ENCODE measurements at regions not wholly inside any gene's neighbourhood (a gene's known extent, or its start where the extent isn't known, plus 50 kb on each side); places are given as distances from the start of the nearest gene placed in this dataset.
"Not testable (repeated sequence)": the region's sequence is repeated elsewhere in the genome, so short reads cannot be mapped to it uniquely, and the experiment has no call there.

DNA sequence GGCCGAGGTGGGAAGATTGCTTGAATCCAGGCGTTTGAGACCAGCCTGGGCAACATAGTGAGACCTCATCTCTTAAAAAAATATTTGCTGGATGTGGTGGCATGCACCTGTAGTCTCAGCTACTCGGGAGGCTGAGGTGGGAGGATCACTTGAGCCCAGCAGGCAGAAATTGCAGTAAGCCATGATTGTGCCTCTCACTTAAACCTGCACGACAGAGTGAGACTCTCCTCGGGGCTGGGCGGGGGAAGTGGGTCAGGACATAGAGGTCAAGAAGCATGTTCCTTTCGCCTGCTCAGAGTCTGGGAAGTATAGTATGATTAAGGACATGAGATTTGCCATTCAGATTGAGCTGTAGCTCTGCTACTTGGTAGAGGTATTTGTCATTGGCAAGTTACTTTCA is 52.3 kb downstream of the SEPTIN7 start:
- H4K20me1 ChIP-seq (ENCODE audit: control insufficient read depth, insufficient read depth); RAD21 ChIA-PET (ENCODE audit: unreplicated experiment); FAIRE-seq; H3K27ac ChIP-seq (ENCODE audit: control insufficient read depth, insufficient read depth); H3K4me3 ChIP-seq; in situ Hi-C loops (cut with MboI); intact Hi-C loops (cut with micrococcal nuclease; ENCODE audit: unreplicated experiment); H3K4me1 ChIP-seq (ENCODE audit: control insufficient read depth, insufficient read depth, low read length); H2AFZ ChIP-seq (ENCODE audit: control insufficient read depth, low read depth, low read length); H3K9ac ChIP-seq (ENCODE audit: control insufficient read depth, insufficient read depth, low read length); H3K9me3 ChIP-seq (replicated peaks; ENCODE audit: control insufficient read depth, insufficient read depth, low read length); H3K4me2 ChIP-seq (ENCODE audit: control insufficient read depth, insufficient read depth); BruUV-seq (replicated peaks); H3K27me3 ChIP-seq (replicated peaks in 1 of 2; ENCODE audit: control insufficient read depth in 2 of 2, insufficient read depth in 2 of 2, low read length in 1 of 2); ATAC-seq; DNase-seq (ENCODE audit: low read depth, low spot score); H3K36me3 ChIP-seq (ENCODE audit: control insufficient read depth in 2 of 2, insufficient read depth in 2 of 2, low read length in 1 of 2): not testable (repeated sequence)
- ChIA-PET CTCF (interaction anchor here (1.2 to 2.0 kb wide), 3 partner anchors 51 to 143 kb away, joined by 3 to 8 read pairs (median 3); no protein-coding TSS in a partner anchor), POLR2A (interaction anchor here (1.3 kb wide), 1 partner anchor 12 kb away, joined by 5 read pairs; no protein-coding TSS in a partner anchor), SMC1A (ENCODE audit: uncharacterized antibody, unreplicated experiment) (interaction anchor here (0.6 to 1.1 kb wide), 5 partner anchors 8 to 166 kb away, joined by 3 to 4 read pairs (median 3); no protein-coding TSS in a partner anchor)
- H3K79me2 ChIP-seq (ENCODE audit: control insufficient read depth, insufficient read depth, low read length), result peaks cover 64% of the 10 kb centered on the region
- 94% methylated on average over 7 of the region's 7 CpGs for WGBS (ENCODE audit: insufficient coverage, insufficient replicate concordance, low lambda C conversion rate, missing lambda C conversion rate)

DNA sequence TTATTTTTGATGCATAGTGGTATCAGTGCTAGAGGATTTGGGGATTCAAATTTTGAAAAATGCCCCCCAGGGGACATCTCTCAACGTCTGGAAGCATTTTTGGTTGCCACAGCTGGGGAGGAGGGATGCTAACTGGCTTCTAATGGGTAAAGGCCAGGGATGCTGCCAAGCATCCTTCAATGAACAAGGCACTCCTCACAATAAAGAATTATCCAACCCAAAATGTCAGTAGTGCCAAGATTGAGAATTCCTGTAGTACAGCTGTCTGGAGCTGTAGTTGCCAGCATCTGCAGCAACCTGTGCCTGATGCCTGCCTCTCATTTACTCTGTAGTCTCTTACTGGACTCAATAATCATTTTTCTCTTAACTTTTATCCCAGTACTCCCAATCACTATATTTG is 53.5 kb downstream of the SEPTIN7 start:
- no TSS peak for BruUV-seq (replicated peaks)
- RAD21 ChIA-PET (ENCODE audit: unreplicated experiment), result no interaction called here
- Histone ChIP-seq H3K79me2 (ENCODE audit: control insufficient read depth, insufficient read depth, low read length) (peaks cover 65% of the 10 kb centered on the region), H3K9me3 (replicated peaks; ENCODE audit: control insufficient read depth, insufficient read depth, low read length) (no peaks in the 10 kb centered on the region; the same call in 1 of the 3 replicates), H3K9ac (ENCODE audit: control insufficient read depth, insufficient read depth, low read length) (no peak overlapping the region), H3K36me3 (ENCODE audit: control insufficient read depth in 2 of 2, insufficient read depth in 2 of 2, low read length in 1 of 2) (peaks cover under 1 to 4% of the 10 kb centered on the region in 2 experiments; a peak in 2 of 4 replicates), H3K4me2 (ENCODE audit: control insufficient read depth, insufficient read depth) (no peak overlapping the region), H2AFZ (ENCODE audit: control insufficient read depth, low read depth, low read length) (no peak overlapping the region), H3K4me3 (no peak overlapping the region), H3K27me3 (replicated peaks in 1 of 2; ENCODE audit: control insufficient read depth in 2 of 2, insufficient read depth in 2 of 2, low read length in 1 of 2) (no peaks in the 10 kb centered on the region), H4K20me1 (ENCODE audit: control insufficient read depth, insufficient read depth) (no peaks in the 10 kb centered on the region), H3K4me1 (ENCODE audit: control insufficient read depth, insufficient read depth, low read length) (no peaks in the 10 kb centered on the region), H3K27ac (ENCODE audit: control insufficient read depth, insufficient read depth) (no peak overlapping the region)
- FAIRE-seq (no peak), ATAC-seq (no peak), DNase-seq (ENCODE audit: low read depth, low spot score) (no peak)
- intact Hi-C loops (cut with micrococcal nuclease; ENCODE audit: unreplicated experiment), result no loop called here
- SMC1A ChIA-PET (ENCODE audit: uncharacterized antibody, unreplicated experiment), result no interaction called here
- in situ Hi-C loops (cut with MboI), result no loop called here
- CTCF ChIA-PET, result interaction anchor here (1.5 kb wide), 1 partner anchor 129 kb away, joined by 3 read pairs; no protein-coding TSS in a partner anchor
- POLR2A ChIA-PET, result no interaction called here
- 60% methylated on average over 1 of the region's 1 CpG for WGBS (ENCODE audit: insufficient coverage, insufficient replicate concordance, low lambda C conversion rate, missing lambda C conversion rate)
- TF ChIP-seq, protein P1, sequence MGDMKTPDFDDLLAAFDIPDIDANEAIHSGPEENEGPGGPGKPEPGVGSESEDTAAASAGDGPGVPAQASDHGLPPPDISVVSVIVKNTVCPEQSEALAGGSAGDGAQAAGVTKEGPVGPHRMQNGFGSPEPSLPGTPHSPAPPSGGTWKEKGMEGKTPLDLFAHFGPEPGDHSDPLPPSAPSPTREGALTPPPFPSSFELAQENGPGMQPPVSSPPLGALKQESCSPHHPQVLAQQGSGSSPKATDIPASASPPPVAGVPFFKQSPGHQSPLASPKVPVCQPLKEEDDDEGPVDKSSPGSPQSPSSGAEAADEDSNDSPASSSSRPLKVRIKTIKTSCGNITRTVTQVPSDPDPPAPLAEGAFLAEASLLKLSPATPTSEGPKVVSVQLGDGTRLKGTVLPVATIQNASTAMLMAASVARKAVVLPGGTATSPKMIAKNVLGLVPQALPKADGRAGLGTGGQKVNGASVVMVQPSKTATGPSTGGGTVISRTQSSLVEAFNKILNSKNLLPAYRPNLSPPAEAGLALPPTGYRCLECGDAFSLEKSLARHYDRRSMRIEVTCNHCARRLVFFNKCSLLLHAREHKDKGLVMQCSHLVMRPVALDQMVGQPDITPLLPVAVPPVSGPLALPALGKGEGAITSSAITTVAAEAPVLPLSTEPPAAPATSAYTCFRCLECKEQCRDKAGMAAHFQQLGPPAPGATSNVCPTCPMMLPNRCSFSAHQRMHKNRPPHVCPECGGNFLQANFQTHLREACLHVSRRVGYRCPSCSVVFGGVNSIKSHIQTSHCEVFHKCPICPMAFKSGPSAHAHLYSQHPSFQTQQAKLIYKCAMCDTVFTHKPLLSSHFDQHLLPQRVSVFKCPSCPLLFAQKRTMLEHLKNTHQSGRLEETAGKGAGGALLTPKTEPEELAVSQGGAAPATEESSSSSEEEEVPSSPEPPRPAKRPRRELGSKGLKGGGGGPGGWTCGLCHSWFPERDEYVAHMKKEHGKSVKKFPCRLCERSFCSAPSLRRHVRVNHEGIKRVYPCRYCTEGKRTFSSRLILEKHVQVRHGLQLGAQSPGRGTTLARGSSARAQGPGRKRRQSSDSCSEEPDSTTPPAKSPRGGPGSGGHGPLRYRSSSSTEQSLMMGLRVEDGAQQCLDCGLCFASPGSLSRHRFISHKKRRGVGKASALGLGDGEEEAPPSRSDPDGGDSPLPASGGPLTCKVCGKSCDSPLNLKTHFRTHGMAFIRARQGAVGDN (IDR thresholded peaks at IDR 0.05), result no peak
- no peak for TF ChIP-seq FOXM1 (IDR thresholded peaks at IDR 0.05; ENCODE audit: low read depth, low read length)
- TF ChIP-seq, protein P2, sequence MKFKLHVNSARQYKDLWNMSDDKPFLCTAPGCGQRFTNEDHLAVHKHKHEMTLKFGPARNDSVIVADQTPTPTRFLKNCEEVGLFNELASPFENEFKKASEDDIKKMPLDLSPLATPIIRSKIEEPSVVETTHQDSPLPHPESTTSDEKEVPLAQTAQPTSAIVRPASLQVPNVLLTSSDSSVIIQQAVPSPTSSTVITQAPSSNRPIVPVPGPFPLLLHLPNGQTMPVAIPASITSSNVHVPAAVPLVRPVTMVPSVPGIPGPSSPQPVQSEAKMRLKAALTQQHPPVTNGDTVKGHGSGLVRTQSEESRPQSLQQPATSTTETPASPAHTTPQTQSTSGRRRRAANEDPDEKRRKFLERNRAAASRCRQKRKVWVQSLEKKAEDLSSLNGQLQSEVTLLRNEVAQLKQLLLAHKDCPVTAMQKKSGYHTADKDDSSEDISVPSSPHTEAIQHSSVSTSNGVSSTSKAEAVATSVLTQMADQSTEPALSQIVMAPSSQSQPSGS (IDR thresholded peaks at IDR 0.05; ENCODE audit: low read length), result no peak
- TF ChIP-seq, protein P3, sequence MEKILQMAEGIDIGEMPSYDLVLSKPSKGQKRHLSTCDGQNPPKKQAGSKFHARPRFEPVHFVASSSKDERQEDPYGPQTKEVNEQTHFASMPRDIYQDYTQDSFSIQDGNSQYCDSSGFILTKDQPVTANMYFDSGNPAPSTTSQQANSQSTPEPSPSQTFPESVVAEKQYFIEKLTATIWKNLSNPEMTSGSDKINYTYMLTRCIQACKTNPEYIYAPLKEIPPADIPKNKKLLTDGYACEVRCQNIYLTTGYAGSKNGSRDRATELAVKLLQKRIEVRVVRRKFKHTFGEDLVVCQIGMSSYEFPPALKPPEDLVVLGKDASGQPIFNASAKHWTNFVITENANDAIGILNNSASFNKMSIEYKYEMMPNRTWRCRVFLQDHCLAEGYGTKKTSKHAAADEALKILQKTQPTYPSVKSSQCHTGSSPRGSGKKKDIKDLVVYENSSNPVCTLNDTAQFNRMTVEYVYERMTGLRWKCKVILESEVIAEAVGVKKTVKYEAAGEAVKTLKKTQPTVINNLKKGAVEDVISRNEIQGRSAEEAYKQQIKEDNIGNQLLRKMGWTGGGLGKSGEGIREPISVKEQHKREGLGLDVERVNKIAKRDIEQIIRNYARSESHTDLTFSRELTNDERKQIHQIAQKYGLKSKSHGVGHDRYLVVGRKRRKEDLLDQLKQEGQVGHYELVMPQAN (conservative IDR thresholded peaks at IDR 0.05), result no peak
- TF ChIP-seq, protein P4, sequence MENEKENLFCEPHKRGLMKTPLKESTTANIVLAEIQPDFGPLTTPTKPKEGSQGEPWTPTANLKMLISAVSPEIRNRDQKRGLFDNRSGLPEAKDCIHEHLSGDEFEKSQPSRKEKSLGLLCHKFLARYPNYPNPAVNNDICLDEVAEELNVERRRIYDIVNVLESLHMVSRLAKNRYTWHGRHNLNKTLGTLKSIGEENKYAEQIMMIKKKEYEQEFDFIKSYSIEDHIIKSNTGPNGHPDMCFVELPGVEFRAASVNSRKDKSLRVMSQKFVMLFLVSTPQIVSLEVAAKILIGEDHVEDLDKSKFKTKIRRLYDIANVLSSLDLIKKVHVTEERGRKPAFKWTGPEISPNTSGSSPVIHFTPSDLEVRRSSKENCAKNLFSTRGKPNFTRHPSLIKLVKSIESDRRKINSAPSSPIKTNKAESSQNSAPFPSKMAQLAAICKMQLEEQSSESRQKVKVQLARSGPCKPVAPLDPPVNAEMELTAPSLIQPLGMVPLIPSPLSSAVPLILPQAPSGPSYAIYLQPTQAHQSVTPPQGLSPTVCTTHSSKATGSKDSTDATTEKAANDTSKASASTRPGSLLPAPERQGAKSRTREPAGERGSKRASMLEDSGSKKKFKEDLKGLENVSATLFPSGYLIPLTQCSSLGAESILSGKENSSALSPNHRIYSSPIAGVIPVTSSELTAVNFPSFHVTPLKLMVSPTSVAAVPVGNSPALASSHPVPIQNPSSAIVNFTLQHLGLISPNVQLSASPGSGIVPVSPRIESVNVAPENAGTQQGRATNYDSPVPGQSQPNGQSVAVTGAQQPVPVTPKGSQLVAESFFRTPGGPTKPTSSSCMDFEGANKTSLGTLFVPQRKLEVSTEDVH (IDR thresholded peaks at IDR 0.05; ENCODE audit: low read depth, partially characterized antibody), result no peak
